GM12874 (cell line): ENCODE measurements at regions not wholly inside any gene's neighbourhood (a gene's known extent, or its start where the extent isn't known, plus 50 kb on each side); places are given as distances from the start of the nearest gene placed in this dataset.

ENCODE experiments used
- CTCF ChIP-seq: IDR thresholded peaks from 2 replicates; pipeline ENCODE4 v1.5.1; 2011; ENCODE audit warnings: low read depth, mild to moderate bottlenecking, control low read depth, low read length, moderate library complexity; ENCODE audit not compliant: insufficient read depth

- TF ChIP-seq CTCF: no peak
Measured at GRCh38 chr21:35906586-35906985, 153.7 kb downstream of the SETD4 start.

- no peak for TF ChIP-seq CTCF
Measured at GRCh38 chr21:35905963-35906345, 154.4 kb downstream of the SETD4 start.

- no peak for TF ChIP-seq CTCF
Measured at GRCh38 chr21:35905096-35905962, 155.0 kb downstream of the SETD4 start.

GRCh38 chr21:35900539-35900938 is 159.8 kb downstream of the SETD4 start:
- TF ChIP-seq CTCF: no peak

DNA sequence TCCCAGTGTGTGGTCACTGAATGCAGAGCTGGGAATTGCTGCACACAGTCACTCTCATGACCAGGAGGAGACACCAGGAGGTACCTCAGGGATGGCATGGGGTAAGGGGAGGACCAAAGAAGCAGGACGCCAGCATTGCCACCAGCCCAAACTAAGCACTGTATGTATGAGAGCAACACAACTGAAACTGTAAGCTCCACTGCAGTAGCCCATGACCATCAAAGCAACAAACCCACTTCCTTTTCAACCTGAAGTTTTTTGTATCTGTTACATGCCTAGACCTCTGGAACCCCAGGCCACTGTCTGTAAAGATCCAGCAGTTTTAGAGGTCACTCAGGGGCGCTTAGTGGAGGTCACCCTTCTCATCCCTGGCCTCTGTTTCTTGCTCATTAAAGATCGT is 164.3 kb downstream of the SETD4 start:
- TF ChIP-seq CTCF: no peak

GRCh38 chr21:35895598-35895997 is 164.7 kb downstream of the SETD4 start:
- no peak for TF ChIP-seq CTCF

- TF ChIP-seq CTCF: no peak
Measured at GRCh38 chr21:35893156-35893555, 167.2 kb downstream of the SETD4 start.

DNA sequence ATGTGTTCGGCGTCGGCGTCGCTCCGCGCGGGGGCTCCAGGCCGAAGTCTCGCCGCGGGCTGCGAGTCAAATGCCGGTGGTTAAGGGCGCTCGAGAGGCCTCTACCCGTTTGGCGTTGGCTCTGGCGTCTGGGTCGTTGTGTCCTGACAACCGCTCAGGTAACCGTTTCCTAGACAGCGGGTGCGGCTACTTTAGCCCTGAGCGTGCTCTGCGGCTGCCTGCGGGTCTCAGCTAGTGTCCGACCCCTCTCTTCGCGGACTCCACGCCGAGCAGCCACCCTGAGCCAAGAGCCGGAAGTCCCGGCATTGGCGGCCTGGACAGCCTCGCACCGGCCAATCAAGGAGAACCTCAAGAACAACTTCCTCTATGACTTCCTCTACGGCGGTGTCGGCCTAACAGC is 173.4 kb downstream of the SETD4 start:
- no peak for TF ChIP-seq CTCF
